PC-9 (cell line): ENCODE measurements at regions not wholly inside any gene's neighbourhood (a gene's known extent, or its start where the extent isn't known, plus 50 kb on each side); places are given as distances from the start of the nearest gene placed in this dataset.

ENCODE experiments used
- EZH2 ChIP-seq: fragments of 200-600 bp; sonication (generic); IDR thresholded peaks from 2 replicates; pipeline ENCODE4 v1.8.0; 2017; ENCODE audit warnings: antibody characterized with exemption, low read depth
- TF ChIP-seq, protein P1 (sequence below): fragments of 200-600 bp; sonication (generic); conservative IDR thresholded peaks from 2 replicates; pipeline ENCODE4 v1.6.1; 2017; ENCODE audit warnings: mixed run types, antibody characterized with exemption, mild to moderate bottlenecking, moderate library complexity

DNA sequence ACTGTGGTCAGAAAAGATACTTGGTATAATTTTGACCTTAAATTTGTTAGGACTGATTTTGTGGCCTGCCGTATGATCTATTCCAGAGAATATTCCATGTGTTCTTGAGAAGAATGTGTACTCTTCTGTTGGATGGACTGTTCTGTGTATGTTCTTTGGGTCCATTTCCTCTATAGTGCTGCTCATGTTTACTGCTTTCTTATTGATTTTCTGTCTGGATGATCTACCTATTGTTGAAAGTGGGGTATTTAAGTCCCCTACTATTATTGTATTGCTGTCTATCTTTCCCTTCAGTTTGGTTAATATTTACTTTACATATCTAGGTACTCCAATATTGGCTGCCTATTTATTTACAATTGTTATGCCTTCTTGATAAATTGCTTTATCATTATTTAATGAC is 298.4 kb downstream of the BCKDHB start:
- no peak for TF ChIP-seq EZH2
- TF ChIP-seq, protein P1, sequence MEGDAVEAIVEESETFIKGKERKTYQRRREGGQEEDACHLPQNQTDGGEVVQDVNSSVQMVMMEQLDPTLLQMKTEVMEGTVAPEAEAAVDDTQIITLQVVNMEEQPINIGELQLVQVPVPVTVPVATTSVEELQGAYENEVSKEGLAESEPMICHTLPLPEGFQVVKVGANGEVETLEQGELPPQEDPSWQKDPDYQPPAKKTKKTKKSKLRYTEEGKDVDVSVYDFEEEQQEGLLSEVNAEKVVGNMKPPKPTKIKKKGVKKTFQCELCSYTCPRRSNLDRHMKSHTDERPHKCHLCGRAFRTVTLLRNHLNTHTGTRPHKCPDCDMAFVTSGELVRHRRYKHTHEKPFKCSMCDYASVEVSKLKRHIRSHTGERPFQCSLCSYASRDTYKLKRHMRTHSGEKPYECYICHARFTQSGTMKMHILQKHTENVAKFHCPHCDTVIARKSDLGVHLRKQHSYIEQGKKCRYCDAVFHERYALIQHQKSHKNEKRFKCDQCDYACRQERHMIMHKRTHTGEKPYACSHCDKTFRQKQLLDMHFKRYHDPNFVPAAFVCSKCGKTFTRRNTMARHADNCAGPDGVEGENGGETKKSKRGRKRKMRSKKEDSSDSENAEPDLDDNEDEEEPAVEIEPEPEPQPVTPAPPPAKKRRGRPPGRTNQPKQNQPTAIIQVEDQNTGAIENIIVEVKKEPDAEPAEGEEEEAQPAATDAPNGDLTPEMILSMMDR, result no peak
